M059J (cell line): ENCODE measurements at regions not wholly inside any gene's neighbourhood (a gene's known extent, or its start where the extent isn't known, plus 50 kb on each side); places are given as distances from the start of the nearest gene placed in this dataset.
A peak's percentile ranks its signal among the peaks of the same experiment; 100 is the strongest.

Experiments used
- DNase-seq: peaks from one replicate; pipeline ENCODE4 v3.0.0-alpha.2; 2012; ENCODE audit warnings: low read depth

- DNase-seq = no peak
These were observed 870.5 kb upstream of the CXADR start for GRCh38 chr21:16642353-16642752.

DNA sequence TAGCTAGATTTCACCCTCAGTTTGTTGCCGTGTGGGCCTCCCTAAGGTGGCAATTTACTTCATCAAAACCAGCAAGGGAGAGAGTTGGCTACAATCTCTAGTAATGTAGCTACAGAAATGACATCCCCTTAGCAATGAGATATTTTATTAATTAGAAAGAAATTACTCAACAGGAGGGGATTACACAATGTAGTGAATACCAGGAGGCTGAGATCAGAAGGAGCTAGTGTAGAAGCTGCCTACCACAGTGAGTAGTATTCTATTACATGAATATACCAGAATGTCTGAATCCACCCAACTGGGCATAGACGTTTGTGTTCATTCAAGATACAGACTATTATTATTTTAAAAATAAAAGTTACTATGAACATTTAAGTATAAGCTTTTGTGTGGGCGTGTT, 868.2 kb upstream of the CXADR start:
- peak; percentile 2 for DNase-seq

DNA sequence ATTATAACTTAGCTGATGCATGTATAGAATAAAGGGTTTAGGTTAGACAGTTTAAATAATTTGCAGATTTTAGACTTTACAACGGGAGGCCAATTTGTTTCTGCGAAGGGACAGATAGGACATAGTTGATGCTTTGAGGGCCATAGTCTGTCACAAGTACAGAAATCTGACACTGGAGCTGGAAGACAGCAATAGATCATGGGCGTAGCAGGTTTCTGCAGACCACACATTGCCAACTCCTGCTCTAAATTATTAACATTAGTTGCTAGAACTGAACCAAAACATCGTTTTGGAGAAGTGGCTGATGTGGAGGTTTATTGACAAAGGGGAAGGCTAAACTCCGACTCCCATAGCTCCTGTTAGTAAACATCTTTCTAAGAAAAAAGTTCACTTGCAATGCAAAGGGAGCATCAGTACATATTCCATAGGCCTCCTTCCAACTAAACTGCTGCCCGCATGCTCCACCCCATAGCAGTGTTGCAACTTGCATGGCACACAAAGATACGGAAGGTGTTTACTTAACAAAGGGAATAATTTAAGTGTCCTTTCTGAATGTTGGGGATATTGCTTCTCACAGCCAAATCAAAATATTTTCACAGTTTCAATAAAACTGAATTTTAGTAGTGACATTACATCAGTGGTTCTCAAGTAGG, 862.0 kb upstream of the CXADR start:
- no peak for DNase-seq

DNA sequence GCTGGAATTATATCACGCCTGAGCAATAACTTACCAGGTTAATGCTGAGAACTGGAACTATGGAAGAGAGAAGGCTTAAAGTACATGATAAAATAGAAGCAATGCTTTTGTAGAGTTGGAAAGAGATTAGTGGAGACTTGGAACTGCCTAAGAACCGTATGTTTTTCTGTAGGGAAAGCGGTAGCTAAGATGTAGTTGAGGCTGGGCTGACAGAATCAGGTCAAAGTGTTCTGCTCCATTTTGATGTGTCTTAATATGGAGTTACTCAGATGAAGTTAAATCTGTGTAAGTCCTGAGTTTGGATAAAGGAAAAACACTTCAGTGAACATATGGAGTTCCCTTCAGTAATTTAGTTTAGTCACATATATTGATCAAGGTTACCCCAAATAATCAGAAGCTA, 860.9 kb upstream of the CXADR start:
- no peak for DNase-seq

DNA sequence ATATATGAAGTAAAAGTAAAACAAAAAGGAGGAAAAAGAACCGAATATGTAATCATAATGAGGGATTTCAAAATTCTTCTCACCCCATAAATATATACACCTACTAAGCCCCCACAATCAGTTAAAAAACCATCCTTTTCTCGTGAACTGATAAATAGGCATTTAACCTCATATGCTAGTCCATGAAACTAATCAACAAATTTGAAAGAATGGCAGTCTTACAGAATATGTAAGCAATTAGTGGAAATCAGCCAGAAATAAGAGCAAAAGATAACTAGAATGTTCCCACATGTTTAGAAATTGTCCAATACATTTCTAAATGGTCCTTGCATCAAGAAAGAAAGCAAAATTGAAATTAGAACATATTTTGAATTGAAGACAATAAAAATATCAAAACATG, 849.4 kb upstream of the CXADR start:
- DNase-seq = no peak

GRCh38 chr21:16667395-16667794, 845.4 kb upstream of the CXADR start:
- no peak for DNase-seq

- DNase-seq = no peak
These were observed 837.9 kb upstream of the CXADR start for GRCh38 chr21:16674949-16675348.

GRCh38 chr21:16676391-16676790, 836.5 kb upstream of the CXADR start:
- DNase-seq = no peak

DNA sequence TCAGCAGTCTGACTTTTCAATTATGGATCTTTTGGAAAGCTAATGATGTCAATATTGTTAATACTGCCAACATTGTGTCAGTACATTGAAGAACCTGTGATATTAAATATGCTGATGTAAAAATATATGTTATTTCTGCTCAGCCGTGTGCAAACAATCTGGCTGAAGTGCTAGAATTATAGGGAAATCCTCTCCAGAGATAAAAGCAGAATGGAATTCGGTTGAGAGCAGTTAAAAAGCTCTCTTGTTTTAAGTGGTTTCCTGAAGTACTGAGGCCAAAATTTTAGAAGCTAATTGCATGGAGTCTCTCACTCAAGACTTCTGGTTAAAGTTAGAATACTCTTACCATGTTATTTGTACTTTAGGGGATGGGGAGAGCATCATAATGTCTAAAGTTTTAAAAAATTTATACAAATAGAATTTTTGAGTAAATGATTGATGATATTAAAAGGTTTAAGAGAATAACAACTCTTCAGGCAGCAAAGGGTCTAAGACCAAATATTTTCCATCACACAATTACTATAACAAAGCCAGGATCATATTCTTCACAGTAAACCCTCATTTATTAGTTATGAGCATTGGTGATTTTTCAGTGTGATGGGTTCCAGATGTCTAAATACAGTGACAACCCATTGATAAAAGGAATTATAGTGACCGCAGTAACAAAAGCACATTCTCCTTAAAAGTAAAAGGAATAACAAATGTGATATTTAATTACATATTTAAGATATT, 834.2 kb upstream of the CXADR start:
- DNase-seq = no peak

- DNase-seq = no peak
These were observed 817.8 kb upstream of the CXADR start for GRCh38 chr21:16695074-16695473.

DNA sequence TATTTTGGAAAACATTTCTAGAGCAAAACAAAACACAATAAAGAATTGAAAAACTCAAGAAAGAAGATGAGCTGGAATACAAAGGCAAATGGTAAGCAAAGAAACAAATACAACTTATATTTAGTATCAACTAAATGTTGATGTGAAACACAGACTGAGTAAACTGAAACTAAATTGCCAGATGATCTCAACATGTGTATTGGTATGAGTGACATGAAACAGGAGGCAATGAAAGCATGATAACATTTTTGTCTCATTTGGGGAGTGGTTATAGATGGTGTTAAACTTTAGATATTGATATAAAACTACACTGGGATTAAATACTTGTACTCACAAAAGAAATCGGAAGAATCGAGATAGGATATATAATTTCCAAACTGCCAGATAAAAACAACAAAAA, 805.6 kb upstream of the CXADR start:
- no peak for DNase-seq

- peak; percentile 10 for DNase-seq
These were observed 804.6 kb upstream of the CXADR start for GRCh38 chr21:16708101-16708835.

GRCh38 chr21:16709866-16710550, 802.8 kb upstream of the CXADR start:
- no peak for DNase-seq

GRCh38 chr21:16711757-16712156, 801.1 kb upstream of the CXADR start:
- no peak for DNase-seq

- no peak for DNase-seq
These were observed 799.3 kb upstream of the CXADR start for GRCh38 chr21:16713331-16714117.

GRCh38 chr21:16740511-16740910, 772.3 kb upstream of the CXADR start:
- DNase-seq = no peak

GRCh38 chr21:16741141-16741665, 771.6 kb upstream of the CXADR start:
- DNase-seq = no peak

- DNase-seq = no peak
These were observed 770.7 kb upstream of the CXADR start for GRCh38 chr21:16742131-16742641.

GRCh38 chr21:16742741-16743140, 770.1 kb upstream of the CXADR start:
- no peak for DNase-seq

- DNase-seq = no peak
These were observed 769.5 kb upstream of the CXADR start for GRCh38 chr21:16743317-16743716.

DNA sequence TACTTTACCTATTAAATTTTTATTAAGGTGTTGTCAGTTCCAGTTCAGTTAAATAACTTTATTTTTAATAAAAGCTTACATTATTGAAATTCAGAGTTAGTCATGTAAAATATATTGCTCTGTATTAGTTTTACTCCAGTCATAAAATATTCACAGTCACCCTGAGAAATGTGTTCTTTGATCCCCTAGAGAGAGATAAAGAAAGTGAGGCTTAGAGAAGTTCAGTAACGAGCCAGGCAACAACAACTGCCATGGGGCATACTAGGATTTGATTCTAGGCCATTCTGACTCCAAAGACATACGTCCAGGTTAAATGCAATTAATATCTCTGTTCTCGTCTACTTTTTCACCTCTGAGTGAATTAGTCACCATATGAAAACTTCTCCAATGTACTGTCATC, 761.9 kb upstream of the CXADR start:
- no peak for DNase-seq
